ENCODE measurements at regions not wholly inside any gene's neighbourhood (a gene's known extent, or its start where the extent isn't known, plus 50 kb on each side); places are given as distances from the start of the nearest gene placed in this dataset.
A peak's percentile ranks its signal among the peaks of the same experiment; 100 is the strongest.

- no peak for DNase-seq
Observed at GRCh38 chr18:40075616-40076015, 1879.4 kb upstream of the PIK3C3 start.

- no peak for DNase-seq
Observed at GRCh38 chr18:40072761-40073160, 1882.3 kb upstream of the PIK3C3 start.

DNA sequence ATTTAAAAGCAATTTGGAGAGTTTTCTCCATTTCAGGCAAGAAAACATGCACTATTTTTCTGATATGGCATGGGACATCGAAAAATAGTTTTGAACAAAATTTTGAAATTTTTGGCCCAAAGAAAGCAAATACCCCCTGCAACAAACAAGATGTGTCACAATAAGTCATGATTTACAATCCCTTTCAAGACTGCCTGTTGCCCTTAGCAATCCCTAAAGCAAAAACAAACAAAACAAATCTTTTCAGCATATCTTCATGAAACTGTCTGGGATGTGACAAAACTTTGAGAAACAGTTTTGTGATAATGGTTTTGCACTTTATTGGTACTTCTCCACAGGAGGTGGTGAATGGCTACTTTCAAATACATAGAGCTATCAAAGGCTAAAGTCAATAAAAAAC is 1888.7 kb upstream of the PIK3C3 start:
- no peak for DNase-seq

GRCh38 chr18:40063488-40063887 is 1891.5 kb upstream of the PIK3C3 start:
- DNase-seq = no peak

GRCh38 chr18:40061086-40061485 is 1893.9 kb upstream of the PIK3C3 start:
- no peak for DNase-seq

DNA sequence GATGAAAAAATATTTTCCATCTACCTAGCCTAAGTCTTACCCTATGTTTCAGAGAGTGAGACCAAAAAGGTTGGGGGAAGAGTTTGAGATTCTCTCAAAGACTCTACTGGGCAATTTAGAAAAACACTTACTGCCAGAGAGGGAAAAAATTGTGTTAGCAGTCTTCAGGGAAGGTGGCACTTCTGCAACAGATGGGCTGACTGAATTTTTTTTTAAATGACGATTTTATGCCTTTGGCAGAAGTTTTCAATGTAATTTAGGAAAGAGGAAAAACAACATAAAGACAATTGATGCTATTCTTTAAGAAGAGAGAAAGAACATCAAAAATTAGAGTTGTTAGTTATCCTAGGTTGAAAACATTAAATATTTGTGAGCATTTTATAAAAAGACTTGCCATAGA is 1894.5 kb upstream of the PIK3C3 start:
- DNase-seq = peak; percentile 10

GRCh38 chr18:40058811-40059570 is 1896.0 kb upstream of the PIK3C3 start:
- DNase-seq = no peak

- peak; percentile 12 for DNase-seq
Observed at GRCh38 chr18:40056079-40056692, 1898.8 kb upstream of the PIK3C3 start.

DNA sequence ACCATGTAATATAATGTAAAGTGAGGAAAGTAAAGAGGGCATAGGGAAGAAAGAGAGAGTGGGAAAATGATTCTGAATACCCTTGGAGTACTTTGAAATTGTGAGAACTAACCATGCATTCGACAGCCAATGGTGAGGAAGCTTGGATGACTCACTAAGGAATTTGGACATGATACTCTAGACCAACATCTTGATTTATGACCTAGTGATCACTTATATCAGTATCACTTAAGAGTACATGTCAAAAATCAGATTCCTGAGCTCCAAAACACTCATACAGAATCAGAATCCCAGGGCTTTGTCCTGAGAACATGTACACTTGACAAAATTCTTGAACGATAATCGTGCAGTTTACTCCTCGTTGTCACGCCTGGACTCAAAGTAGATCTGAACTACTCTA is 1899.8 kb upstream of the PIK3C3 start:
- no peak for DNase-seq

DNA sequence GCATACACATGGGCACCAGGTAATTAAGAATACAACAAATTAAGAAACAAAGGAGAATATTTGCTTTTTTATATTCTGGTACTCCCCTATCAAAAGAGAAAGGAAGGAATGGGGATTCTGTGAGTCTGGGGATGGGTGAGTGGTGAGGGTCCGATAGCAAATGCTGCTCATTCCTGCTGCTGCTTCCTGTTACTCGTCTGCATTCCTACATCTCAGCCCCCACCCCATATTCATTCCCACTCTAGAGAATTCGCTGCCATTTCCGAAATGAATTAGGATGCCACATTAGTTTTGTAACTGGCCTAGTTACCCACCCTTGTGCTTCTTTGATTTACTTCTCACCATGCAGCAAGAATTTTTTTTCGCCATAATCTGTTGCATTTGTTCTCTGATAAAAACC is 1905.3 kb upstream of the PIK3C3 start:
- DNase-seq = no peak

DNA sequence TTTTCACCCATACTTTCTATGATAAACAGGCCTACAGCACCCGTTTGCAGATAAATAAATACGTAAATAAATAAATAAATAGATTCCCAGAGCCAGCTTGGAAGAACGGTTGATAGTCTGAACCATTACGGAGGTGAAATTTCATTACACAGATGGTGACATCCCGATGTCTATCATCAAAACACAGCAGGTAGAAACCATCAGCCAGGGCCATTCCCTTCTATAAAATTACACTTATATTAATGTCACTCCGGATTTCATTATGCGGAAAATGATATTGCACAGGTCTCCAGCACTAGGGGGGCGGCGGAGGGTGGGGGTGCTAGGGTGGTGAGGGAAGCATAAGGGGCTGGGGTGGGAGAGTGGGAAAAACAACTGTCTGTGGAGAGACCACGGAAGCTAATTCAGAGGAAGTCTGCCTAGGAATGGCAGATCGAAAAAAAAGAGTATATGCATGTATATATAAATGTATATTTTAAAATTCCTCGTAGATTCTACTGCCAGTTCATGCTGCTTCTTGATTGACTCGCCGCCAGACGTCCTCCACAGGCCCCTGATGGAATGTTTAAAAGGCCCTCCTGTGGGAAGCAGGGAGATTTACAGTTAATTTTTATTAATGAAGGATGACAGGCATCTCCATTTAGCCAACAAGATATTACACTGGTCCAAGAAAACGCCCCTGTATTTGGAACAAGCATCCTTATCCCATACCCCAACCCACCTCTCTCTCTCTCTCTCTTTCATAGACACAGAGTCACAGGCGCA is 1906.0 kb upstream of the PIK3C3 start:
- no peak for DNase-seq

GRCh38 chr18:40048253-40048652 is 1906.8 kb upstream of the PIK3C3 start:
- no peak for DNase-seq

DNA sequence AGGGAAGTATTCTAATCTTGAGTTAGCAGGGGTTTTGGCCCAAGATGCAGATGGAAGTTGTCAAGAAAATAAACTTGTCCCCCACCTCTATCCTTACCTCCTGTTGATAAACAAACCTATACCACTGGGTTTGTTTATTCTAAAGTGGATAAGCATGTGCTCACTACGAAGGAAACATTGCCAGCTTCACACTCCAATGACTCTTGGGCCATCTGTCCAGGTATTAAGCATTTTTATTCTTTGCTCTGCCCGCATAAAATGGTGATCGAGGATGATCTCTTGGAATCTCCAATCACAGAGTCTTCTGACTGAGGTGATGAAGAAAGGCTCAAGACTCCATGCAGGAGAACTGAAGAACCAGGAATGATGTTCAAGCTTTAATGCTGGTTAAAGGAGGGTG is 1908.4 kb upstream of the PIK3C3 start:
- peak; percentile 48 for DNase-seq

- no peak for DNase-seq
Observed at GRCh38 chr18:40041951-40042350, 1913.1 kb upstream of the PIK3C3 start.

- no peak for DNase-seq
Observed at GRCh38 chr18:40040574-40040973, 1914.5 kb upstream of the PIK3C3 start.

DNA sequence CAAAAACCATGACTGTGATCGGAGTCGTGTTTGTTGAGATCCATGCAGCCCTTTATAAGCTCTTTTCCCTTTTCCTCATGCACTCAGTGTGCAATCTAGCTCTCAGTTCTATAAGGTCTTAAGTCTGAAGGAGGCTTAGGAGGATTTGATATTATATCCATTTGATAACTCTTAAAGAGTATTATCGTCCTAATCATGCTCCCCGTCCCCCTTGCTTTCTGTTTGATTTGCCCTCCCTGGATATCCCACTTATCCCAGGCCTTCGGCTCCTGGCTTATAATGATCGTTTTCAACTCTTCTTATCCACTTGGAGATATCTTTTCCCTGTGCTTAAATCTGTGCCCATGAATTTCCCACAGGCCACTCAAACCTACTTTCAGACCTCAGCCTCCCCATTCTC is 1917.7 kb upstream of the PIK3C3 start:
- no peak for DNase-seq

- DNase-seq = no peak
Observed at GRCh38 chr18:40036861-40037260, 1918.2 kb upstream of the PIK3C3 start.

- no peak for DNase-seq
Observed at GRCh38 chr18:40035966-40036365, 1919.1 kb upstream of the PIK3C3 start.

DNA sequence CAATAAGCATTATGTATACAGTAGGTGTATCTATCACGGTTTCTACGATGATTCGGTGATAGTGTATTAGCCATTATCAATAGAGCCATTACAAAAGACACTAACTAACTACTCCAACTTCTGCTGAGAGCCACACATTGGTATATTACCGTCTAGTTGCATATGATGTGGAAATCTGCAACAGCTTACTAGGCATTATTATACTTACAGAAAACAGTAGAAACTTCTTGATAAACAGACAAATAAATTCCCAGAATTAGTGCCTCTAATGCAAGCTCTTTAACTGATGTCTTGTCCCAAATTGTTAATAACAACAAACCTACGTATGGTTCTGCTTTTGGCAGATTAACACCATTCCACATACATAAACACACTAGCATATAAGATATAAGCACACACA is 1923.0 kb upstream of the PIK3C3 start:
- DNase-seq = no peak

DNA sequence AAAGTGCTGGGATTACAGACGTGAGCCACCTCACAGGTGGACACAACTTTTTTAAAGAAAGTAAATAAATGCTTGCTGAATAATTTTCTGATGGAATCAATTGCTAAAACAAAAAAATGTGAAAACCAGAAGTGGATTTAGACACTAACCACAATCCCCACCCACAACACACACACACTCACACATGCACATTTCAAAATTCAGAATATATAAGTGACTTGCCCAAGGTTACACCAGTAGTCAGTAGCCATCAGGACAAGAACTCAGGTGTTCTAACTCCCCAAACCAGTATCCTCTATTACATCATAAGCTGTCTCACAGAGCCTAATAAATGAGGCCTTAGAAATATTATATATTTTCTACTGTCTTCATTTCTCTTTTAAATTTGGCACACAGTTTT is 1923.6 kb upstream of the PIK3C3 start:
- DNase-seq = no peak

GRCh38 chr18:40019797-40020392 is 1935.1 kb upstream of the PIK3C3 start:
- DNase-seq = no peak

- no peak for DNase-seq
Observed at GRCh38 chr18:40018266-40018665, 1936.8 kb upstream of the PIK3C3 start.

- no peak for DNase-seq
Observed at GRCh38 chr18:40017021-40017420, 1938.0 kb upstream of the PIK3C3 start.

- DNase-seq = no peak
Observed at GRCh38 chr18:40016405-40016804, 1938.6 kb upstream of the PIK3C3 start.
